GM21737 (cell line): ENCODE measurements at regions not wholly inside any gene's neighbourhood (a gene's known extent, or its start where the extent isn't known, plus 50 kb on each side); places are given as distances from the start of the nearest gene placed in this dataset.
A peak's percentile ranks its signal among the peaks of the same experiment; 100 is the strongest.

Experiments used
- ATAC-seq: cut with Tn5 transposase; IDR thresholded peaks from one replicate; pipeline ENCODE4 v1.9.1; 2021; ENCODE audit warnings: mild to moderate bottlenecking, moderate library complexity; ENCODE audit not compliant: unreplicated experiment

DNA sequence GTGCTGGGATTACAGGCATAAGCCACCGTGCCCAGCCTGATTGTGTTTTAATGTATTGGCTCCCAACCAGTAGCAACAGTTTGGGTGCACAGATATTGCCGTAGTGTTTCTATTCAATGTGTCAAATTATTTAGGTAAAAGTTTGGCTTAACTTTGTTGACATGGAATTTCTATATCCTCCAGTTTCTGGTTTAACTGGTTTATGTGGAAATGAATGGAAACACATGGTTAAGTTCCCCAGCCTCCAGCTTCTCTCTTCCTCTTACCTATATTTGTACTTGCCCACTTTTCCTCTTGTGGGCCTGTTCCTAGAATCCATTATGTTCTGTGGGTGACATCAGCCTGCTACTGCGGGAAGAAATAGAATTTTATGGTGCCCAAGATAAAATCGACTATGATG is 53.9 kb upstream of the ESR1 start:
- ATAC-seq: no peak

DNA sequence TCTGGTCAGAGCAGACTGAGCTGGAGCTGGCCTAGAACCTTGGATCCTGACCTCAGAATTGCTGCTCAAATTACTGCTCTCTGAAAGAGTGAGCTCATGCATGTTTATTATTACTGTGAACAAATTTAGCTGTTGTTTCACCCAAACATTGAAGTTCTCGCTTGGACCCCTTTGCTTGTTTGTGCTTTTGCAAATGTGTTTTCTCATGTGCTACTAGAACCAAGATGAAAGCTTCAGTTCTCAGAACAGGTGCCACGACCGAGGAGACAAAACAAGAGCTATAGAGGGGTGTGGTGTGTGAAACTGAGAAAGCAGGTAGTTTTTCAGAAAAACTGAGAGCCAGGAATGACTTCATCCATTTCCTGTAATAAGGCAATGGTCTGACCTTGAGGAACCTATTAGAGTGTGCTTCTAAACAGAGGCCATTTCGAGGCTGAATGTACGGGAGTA is 50.0 kb upstream of the ESR1 start:
- peak; percentile 97 for ATAC-seq
